ENCODE measurements at regions not wholly inside any gene's neighbourhood (a gene's known extent, or its start where the extent isn't known, plus 50 kb on each side); places are given as distances from the start of the nearest gene placed in this dataset.

- DNase-seq, result no peak
- peak overlapping the region in 1 of 5 donors; percentile 71 for H3K27ac ChIP-seq
- intact Hi-C loops (cut with DNase I; ENCODE audit: low total_unique reads), result no loop called here
- peaks cover 6 to 29% (median 14%) of the 10 kb centered on the region in 4 donors for H3K4me1 ChIP-seq
- TF ChIP-seq EP300 (IDR thresholded peaks at IDR 0.05) (no peak), POLR2AphosphoS5 (IDR thresholded peaks at IDR 0.05) (no peak), POLR2A (IDR thresholded peaks at IDR 0.05) (no peak), CTCF (IDR thresholded peaks at IDR 0.05) (no peak)
- no peaks in the 10 kb centered on the region for H3K9me3 ChIP-seq
- H3K27me3 ChIP-seq, result no peaks in the 10 kb centered on the region
- no peak overlapping the region for H3K4me3 ChIP-seq
- 74 to 89% (median 86%) methylated on average over 3 of the region's 3 CpGs for WGBS, 5 donors
- no peaks in the 10 kb centered on the region for H3K36me3 ChIP-seq
These were observed 62.7 kb upstream of the KLF7 start for GRCh38 chr2:207228402-207228801.

DNA sequence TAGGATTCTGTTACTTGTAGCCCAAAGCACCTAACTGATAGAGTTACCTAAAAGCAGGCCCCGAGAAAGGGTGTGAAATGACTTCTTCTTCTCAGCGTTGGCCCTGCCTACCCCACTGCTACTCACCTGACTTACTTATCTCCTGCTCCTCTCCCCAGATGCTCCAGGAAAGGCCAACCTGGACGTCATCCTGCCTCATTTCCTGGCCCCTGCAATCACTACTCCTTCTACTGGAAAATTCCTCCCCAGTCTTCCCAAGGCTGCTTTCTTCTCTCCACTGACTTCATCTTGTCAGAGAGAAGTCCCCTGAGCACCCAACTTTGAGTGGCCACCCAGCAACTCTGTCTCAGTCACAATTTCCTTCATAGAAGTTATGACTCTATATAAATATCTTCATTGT is 63.4 kb upstream of the KLF7 start:
- no peaks in the 10 kb centered on the region for H3K36me3 ChIP-seq
- no peak overlapping the region for H3K27ac ChIP-seq
- no peaks in the 10 kb centered on the region for H3K9me3 ChIP-seq
- H3K27me3 ChIP-seq, result no peaks in the 10 kb centered on the region
- TF ChIP-seq POLR2A (IDR thresholded peaks at IDR 0.05) (no peak), POLR2AphosphoS5 (IDR thresholded peaks at IDR 0.05) (no peak), CTCF (IDR thresholded peaks at IDR 0.05) (no peak), EP300 (IDR thresholded peaks at IDR 0.05) (no peak)
- no peak overlapping the region for H3K4me3 ChIP-seq
- WGBS, 5 donors, result 57 to 67% (median 65%) methylated on average over 3 of the region's 3 CpGs
- no peak for DNase-seq
- H3K4me1 ChIP-seq, result peaks cover 6 to 29% (median 14%) of the 10 kb centered on the region in 4 donors
- intact Hi-C loops (cut with DNase I; ENCODE audit: low total_unique reads), result no loop called here

- DNase-seq, result no peak
- WGBS, 5 donors, result 49 to 61% (median 60%) methylated on average over 6 of the region's 6 CpGs
- H3K9me3 ChIP-seq, result no peaks in the 10 kb centered on the region
These were observed 64.7 kb upstream of the KLF7 start for GRCh38 chr2:207230261-207231105.

More at GRCh38 chr2:207230261-207231105, 64.7 kb upstream of the KLF7 start:
- intact Hi-C loops (cut with DNase I; ENCODE audit: low total_unique reads), result no loop called here
- Histone ChIP-seq H3K4me1 (peaks cover 6 to 29% (median 14%) of the 10 kb centered on the region in 4 donors), H3K4me3 (no peak overlapping the region), H3K36me3 (no peaks in the 10 kb centered on the region), H3K27me3 (no peaks in the 10 kb centered on the region), H3K27ac (peak overlapping the region in 1 of 5 donors; percentile 6)
- TF ChIP-seq CTCF (IDR thresholded peaks at IDR 0.05), result peak in 2 of 7 experiments; percentile 10 to 20
- no peak for TF ChIP-seq POLR2AphosphoS5 (IDR thresholded peaks at IDR 0.05)

Measured in stomach (tissue), 8 donors.